D341Med (cell line): ENCODE measurements at regions not wholly inside any gene's neighbourhood (a gene's known extent, or its start where the extent isn't known, plus 50 kb on each side); places are given as distances from the start of the nearest gene placed in this dataset.

Experiments
- DNase-seq: peaks from one replicate; pipeline ENCODE4 v3.0.0; 2012; ENCODE audit warnings: low spot score

DNA sequence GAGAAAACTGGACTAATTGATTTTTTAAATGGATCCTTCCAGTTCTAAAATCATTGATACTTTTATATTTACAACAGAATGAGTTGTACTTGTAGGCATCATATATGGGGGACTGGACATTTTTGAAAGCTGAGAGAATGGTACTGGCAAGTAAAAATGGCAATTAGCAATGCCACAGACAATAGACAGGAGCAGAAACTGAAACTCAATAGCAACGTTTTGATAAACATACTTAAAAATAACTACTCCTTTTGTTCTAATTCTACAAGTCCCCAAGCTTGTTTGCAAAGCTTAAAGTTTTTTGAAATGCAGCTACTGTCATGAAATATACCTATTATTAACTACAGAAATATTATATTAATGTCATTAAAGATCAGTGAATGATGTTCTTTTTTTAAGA, 52.8 kb upstream of the FBXL7 start:
- DNase-seq: no peak

- DNase-seq: no peak
Measured at GRCh38 chr5:15446552-15446951, 53.4 kb upstream of the FBXL7 start.

DNA sequence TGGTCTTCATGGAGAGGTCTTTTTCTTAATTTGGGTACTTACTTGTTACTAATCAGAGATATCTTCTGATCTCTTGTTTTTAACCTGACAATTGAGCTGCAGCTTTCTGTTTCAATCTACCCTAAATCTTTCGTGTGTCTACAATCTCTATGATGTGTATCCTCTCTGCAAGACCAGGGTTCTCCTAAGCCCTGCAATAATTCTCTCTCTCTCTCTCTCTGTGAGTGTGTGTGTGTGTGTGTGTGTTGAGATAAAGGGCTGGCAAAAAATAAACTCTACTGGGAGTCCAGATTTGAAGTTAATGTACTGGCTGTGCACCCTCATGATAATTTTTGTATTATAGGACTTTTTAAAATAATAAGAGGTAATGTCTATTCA, 57.8 kb upstream of the FBXL7 start:
- no peak for DNase-seq

GRCh38 chr5:15441433-15442192, 58.4 kb upstream of the FBXL7 start:
- DNase-seq: no peak

GRCh38 chr5:15440434-15440833, 59.5 kb upstream of the FBXL7 start:
- DNase-seq: no peak

GRCh38 chr5:15439801-15440200, 60.2 kb upstream of the FBXL7 start:
- no peak for DNase-seq

DNA sequence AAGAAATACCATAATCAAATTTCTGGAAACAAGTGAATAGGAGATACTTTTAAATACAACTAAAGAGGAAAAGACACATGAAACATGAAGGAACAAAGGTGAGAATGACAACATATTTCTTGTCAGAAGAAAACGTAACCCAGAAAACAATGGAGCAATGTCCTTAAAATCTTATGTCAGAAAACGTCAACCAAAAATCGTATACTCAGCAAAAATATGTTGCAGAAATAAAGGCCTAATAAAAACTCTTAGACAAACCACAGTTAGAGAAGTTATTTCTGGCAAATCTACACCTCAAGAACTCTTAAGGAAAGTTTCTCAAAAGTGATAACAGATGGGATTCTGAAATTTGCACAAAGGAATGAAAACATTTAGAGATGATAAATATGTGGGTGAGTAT, 66.3 kb upstream of the FBXL7 start:
- no peak for DNase-seq

GRCh38 chr5:15431923-15432322, 68.1 kb upstream of the FBXL7 start:
- DNase-seq: no peak

DNA sequence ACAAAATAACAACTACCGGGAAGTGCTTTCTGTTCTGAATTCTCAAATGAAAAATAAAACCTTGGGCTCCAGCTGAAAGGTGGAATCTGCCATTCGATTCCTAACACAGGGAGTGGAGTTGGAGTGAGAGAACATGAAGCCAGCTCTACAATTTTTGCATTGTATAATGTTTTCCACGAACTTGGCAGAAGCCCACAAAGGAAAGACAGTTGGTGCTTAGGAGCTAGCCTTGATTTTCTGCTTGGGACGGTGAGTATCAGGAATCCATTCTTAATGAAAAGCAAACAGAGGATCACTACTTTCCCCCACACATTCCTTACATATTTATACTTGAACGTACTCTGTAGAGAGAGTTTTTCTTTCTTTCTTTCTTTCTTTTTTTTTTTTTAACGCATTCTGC, 74.2 kb upstream of the FBXL7 start:
- no peak for DNase-seq

DNA sequence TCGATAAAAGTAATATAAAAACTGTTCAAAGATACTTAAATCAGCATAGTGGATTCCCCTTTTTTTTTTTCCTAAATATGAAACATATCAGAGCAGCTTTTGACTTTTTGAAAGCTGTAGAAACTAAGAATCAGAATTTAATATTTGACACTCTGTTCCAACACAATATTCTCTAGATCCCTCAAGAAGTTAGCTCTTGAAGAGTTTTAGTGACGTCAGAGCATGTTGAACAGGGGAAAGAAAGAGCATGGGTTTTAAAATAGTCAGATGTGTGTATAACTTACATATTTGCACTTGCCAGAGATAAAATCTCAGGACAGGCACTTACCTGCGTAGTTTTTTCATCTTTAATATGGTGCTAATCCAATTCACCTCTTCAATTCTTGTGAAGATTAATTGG, 75.2 kb upstream of the FBXL7 start:
- DNase-seq: no peak

- DNase-seq: no peak
Measured at GRCh38 chr5:15421921-15422412, 78.0 kb upstream of the FBXL7 start.

DNA sequence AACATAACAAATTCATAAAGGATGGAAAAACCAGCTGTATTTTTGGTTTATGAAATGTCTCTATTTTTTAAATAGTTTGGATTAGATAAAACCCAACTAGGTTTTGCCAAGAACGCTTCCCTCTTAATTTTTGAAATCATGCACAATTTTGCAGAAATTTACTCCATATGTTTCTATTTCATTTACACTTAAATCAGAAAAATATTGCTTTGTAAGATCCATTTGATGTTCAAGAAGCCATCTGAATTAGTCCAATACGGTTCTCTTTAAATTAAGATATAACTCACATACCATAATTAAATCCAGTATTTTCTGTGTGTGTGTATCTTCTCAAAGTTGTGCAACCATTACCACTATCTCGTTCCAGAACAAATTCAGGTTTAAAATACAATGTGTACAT, 78.6 kb upstream of the FBXL7 start:
- no peak for DNase-seq

DNA sequence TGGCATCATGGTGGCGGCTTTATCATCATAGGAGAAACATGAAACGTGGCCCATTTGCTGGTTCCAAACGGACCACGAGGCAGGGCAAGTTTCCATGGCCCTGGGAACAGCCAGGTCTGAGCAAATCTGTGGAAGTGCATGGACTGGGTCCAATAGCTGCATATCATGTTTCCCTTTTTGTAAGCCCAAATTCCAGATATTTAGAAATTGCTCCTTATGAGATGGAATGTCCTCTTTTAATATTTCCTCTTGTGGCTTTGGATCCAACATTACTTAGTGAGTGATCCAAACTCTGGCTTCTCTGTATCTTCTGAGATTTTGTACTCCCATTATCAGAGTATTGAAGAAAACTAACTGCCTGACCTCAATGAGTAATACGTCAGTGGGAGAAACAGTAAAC, 79.8 kb upstream of the FBXL7 start:
- DNase-seq: no peak

DNA sequence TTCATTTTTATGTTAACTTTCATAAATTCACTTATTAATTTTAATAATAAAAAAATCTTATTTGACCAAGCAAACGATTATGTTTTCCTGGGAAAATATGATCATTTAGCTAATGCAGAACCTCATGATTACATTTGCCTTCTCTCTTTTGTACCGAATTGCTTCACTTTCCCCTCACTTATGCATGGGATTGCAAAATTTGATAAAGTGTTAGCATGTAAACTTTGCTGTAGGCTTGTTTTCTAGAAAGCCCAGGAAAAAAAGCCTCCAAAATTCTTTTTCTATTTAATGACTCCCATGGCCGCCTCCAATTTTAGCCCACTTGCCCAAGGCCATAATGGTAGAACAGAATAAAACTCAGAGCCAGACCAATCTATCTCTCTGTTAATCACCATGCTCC, 82.8 kb upstream of the FBXL7 start:
- no peak for DNase-seq

GRCh38 chr5:15406478-15406877, 93.5 kb upstream of the FBXL7 start:
- no peak for DNase-seq

- no peak for DNase-seq
Measured at GRCh38 chr5:15393146-15393545, 106.8 kb upstream of the FBXL7 start.

GRCh38 chr5:15391704-15392397, 108.1 kb upstream of the FBXL7 start:
- no peak for DNase-seq

DNA sequence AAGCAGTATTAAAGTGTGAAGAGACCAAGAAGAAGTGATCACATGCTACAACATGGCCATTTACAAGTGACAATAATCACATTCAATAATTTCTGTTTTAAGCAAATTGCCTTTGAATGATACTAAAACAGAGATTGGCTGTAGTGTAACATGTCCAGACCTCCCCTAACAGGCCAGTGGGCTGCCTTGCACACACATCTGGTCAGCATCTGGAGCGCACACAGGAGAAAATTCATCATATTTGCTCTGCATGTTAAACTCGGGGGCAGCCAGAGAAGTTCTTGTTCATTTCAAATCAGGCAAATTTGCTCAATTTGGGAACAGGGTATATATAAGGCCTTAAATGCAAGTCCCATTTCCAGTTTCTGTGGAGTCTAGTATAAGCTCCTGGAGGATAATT, 111.1 kb upstream of the FBXL7 start:
- no peak for DNase-seq

DNA sequence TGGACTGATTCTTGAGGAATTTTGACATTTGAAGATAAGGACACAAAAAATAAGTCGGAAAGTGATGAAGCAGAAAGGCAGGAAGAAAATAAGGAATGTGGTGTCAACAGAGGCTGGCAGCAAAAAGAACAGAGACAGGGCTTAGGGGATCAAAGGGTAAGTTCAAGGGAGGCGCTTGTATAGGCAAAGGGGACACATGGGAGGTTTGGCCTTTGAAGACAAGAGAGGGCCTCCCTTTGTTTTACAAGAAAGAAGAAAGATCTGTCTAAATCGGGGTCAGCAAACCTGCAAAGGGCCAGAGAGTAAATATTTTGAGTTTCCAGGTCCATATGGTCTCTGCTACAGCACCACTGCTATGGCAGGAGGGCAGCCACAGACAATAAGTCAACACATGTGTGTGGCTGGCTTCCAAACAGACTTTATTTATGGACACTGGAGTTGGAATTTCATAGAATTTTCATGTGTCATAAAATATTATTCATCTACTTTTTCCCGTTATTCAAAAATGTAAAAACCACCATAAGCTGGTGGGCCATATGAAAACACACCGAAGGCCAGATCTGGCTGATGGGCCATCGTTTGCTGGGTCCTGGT, 112.0 kb upstream of the FBXL7 start:
- no peak for DNase-seq

GRCh38 chr5:15386122-15386521, 113.9 kb upstream of the FBXL7 start:
- DNase-seq: no peak

DNA sequence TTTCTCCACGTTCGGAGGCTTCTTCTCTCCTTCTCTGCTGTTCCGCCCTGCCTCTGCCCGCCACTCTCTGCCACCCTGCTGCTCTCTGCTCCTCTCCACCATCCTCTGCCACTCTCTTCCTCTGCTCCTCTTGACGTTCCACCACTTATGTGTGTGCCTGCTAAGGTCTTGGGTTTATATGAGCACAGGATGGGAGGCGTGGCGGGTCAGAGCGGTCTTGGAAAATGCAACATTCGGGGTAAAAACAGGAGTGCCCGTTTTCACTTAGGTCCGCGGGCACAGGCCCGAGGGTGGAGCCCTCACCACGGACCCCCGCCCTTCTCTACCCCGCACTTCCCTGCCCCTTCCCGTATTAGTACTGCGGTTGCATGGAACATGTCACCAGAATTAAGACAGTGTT, 114.4 kb upstream of the FBXL7 start:
- no peak for DNase-seq

GRCh38 chr5:15385037-15385436, 114.9 kb upstream of the FBXL7 start:
- DNase-seq: no peak

DNA sequence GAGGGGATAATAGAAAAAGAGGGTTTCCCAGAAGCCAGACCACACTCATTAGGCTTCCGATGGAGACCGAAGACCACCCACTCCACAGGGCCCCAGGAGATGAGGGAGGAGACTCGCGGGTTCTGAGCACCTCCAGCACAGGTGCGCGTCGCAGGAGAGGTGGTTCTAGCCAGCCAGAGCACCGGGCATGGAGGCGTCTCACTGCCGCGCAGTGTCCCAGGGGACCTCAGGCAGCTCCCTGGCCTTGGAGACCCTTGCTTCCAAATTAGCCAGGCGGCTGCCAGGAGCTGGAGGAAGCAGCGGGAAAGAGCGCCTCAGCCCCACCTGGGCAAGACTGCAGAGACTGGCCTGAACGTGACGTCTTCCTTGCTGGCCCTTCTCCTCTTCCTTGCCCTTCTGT, 115.4 kb upstream of the FBXL7 start:
- DNase-seq: no peak
